ENCODE measurements at regions not wholly inside any gene's neighbourhood (a gene's known extent, or its start where the extent isn't known, plus 50 kb on each side); places are given as distances from the start of the nearest gene placed in this dataset.

DNA sequence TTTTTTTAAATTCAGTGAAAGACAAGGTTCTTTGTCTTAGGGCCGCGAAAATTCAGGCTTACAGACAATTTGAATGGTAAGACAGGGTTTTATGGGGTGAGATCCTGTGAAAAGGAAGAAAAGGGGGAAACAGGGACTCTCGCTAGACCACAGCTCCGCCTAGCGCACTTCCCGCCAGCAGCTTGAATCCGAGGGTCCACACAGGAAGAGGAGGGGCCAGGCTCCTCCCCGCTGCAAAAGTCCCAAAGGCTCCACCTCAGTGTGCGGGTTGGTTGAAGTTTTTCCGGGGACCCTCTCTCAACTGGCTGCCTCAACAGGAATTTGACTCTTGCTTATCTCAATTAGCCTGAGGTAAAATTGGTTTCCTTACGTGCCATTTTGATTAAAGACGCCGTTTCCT lies 950.9 kb upstream of the CNTN5 start:
- DNase-seq, result no peak
- Histone ChIP-seq H3K9ac (ENCODE audit: insufficient read depth, low read length, poor library complexity, severe bottlenecking) (no peak overlapping the region), H3K4me3 (replicated peaks in 1 of 3; ENCODE audit: low read depth in 2 of 3, low read length in 3 of 3) (no peak overlapping the region), H3K79me2 (ENCODE audit: insufficient read depth, low read length) (no peaks in the 10 kb centered on the region), H3K4me1 (ENCODE audit: control insufficient read depth in 1 of 2, insufficient read depth in 2 of 2, low read length in 2 of 2) (no peaks in the 10 kb centered on the region), H3K4me2 (replicated peaks; ENCODE audit: extremely low read depth, low read length, poor library complexity, severe bottlenecking) (no peak overlapping the region), H3K36me3 (replicated peaks in 1 of 2; ENCODE audit: control insufficient read depth in 1 of 2, insufficient read depth in 2 of 2, low read length in 2 of 2) (no peaks in the 10 kb centered on the region), H3K27ac (ENCODE audit: low read depth in 1 of 2, low read length in 2 of 2) (no peak overlapping the region), H2AFZ (ENCODE audit: insufficient read depth, low read depth, low read length, poor library complexity, severe bottlenecking) (no peak overlapping the region), H3K27me3 (ENCODE audit: control insufficient read depth in 2 of 2, insufficient read depth in 2 of 2, low read length in 2 of 2) (no peaks in the 10 kb centered on the region), H3K9me3 (replicated peaks in 1 of 2; ENCODE audit: control insufficient read depth in 1 of 2, insufficient read depth in 1 of 2, low read length in 2 of 2) (peaks cover 15 to 27% of the 10 kb centered on the region in 2 donors), H4K20me1 (ENCODE audit: insufficient read depth, low read length) (no peaks in the 10 kb centered on the region)
- TF ChIP-seq, protein P1, sequence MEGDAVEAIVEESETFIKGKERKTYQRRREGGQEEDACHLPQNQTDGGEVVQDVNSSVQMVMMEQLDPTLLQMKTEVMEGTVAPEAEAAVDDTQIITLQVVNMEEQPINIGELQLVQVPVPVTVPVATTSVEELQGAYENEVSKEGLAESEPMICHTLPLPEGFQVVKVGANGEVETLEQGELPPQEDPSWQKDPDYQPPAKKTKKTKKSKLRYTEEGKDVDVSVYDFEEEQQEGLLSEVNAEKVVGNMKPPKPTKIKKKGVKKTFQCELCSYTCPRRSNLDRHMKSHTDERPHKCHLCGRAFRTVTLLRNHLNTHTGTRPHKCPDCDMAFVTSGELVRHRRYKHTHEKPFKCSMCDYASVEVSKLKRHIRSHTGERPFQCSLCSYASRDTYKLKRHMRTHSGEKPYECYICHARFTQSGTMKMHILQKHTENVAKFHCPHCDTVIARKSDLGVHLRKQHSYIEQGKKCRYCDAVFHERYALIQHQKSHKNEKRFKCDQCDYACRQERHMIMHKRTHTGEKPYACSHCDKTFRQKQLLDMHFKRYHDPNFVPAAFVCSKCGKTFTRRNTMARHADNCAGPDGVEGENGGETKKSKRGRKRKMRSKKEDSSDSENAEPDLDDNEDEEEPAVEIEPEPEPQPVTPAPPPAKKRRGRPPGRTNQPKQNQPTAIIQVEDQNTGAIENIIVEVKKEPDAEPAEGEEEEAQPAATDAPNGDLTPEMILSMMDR (IDR thresholded peaks at IDR 0.05), result no peak
- Mint-ChIP-seq H3K9me3 (peaks cover 2 to 15% (median 13%) of the 10 kb centered on the region in 7 donors), H3K4me1 (no peaks in the 10 kb centered on the region), H3K4me3 (no peak overlapping the region), H3K27me3 (ENCODE audit: low read depth in 3 of 3) (no peaks in the 10 kb centered on the region), H3K36me3 (no peaks in the 10 kb centered on the region), H3K27ac (no peak overlapping the region)
- WGBS (ENCODE audit: insufficient coverage), result 86% methylated on average over 10 of the region's 13 CpGs
- intact Hi-C loops (cut with micrococcal nuclease), result no loop called here

DNA sequence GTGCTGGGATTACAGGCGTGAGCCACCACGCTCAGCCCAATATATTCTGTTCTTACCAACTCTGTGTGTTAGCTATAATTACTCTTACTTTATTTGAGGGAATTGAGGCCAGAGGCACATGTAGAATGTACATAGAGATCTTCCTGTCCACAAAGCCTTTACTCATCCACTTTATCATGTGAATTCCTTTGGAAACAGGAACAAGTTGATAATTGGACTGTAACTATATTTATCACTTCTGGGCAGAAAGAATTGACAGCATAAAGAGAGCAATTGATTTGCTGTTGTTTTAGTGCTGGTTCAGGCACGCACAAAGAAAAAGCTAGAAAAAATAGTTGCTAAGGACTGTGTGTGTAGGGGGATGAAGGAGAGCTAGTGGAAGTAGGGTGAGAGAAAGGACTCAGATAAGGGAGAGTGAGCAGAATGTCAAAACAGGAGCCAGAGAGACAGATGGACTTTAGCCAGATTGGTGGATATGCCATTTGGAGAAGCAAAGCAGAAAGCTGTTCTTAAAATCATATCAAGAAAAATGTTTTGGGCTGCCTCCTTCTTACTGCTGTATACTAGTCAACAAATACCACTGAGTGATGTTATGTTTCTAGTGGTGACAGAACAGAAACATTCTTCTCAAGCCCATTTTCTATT lies 929.8 kb upstream of the CNTN5 start:
- H3K27ac ChIP-seq (ENCODE audit: low read depth in 1 of 2, low read length in 2 of 2), result no peak overlapping the region
- H3K9ac ChIP-seq (ENCODE audit: insufficient read depth, low read length, poor library complexity, severe bottlenecking), result no peak overlapping the region
- peaks cover 1 to 9% (median 5%) of the 10 kb centered on the region in 7 donors for H3K9me3 Mint-ChIP-seq
- H4K20me1 ChIP-seq (ENCODE audit: insufficient read depth, low read length), result no peaks in the 10 kb centered on the region
- H3K4me1 Mint-ChIP-seq, result no peaks in the 10 kb centered on the region
- DNase-seq, result no peak
- TF ChIP-seq, protein P1 (IDR thresholded peaks at IDR 0.05), result no peak
- no peaks in the 10 kb centered on the region for H3K4me1 ChIP-seq (ENCODE audit: control insufficient read depth in 1 of 2, insufficient read depth in 2 of 2, low read length in 2 of 2)
- no peaks in the 10 kb centered on the region for H3K79me2 ChIP-seq (ENCODE audit: insufficient read depth, low read length)
- H3K4me3 Mint-ChIP-seq, result no peak overlapping the region
- H3K36me3 Mint-ChIP-seq, result no peaks in the 10 kb centered on the region
- peaks cover 0 to 5% of the 10 kb centered on the region in 2 donors for H3K9me3 ChIP-seq (replicated peaks in 1 of 2; ENCODE audit: control insufficient read depth in 1 of 2, insufficient read depth in 1 of 2, low read length in 2 of 2)
- H3K27ac Mint-ChIP-seq, result no peak overlapping the region
- intact Hi-C loops (cut with micrococcal nuclease), result no loop called here
- no peak overlapping the region for H3K4me3 ChIP-seq (replicated peaks in 1 of 3; ENCODE audit: low read depth in 2 of 3, low read length in 3 of 3)
- H3K27me3 Mint-ChIP-seq (ENCODE audit: low read depth in 3 of 3), result no peaks in the 10 kb centered on the region
- no peaks in the 10 kb centered on the region for H3K27me3 ChIP-seq (ENCODE audit: control insufficient read depth in 2 of 2, insufficient read depth in 2 of 2, low read length in 2 of 2)
- no peak overlapping the region for H2AFZ ChIP-seq (ENCODE audit: insufficient read depth, low read depth, low read length, poor library complexity, severe bottlenecking)
- H3K4me2 ChIP-seq (replicated peaks; ENCODE audit: extremely low read depth, low read length, poor library complexity, severe bottlenecking), result no peak overlapping the region
- WGBS (ENCODE audit: insufficient coverage), result 86% methylated on average over 1 of the region's 3 CpGs
- no peaks in the 10 kb centered on the region for H3K36me3 ChIP-seq (replicated peaks in 1 of 2; ENCODE audit: control insufficient read depth in 1 of 2, insufficient read depth in 2 of 2, low read length in 2 of 2)

Data from CD14-positive monocyte (primary cell).